MM.1S (cell line): ENCODE measurements at regions not wholly inside any gene's neighbourhood (a gene's known extent, or its start where the extent isn't known, plus 50 kb on each side); places are given as distances from the start of the nearest gene placed in this dataset.

Source experiments
- DNase-seq: peaks from one replicate; pipeline ENCODE4 v3.0.0-alpha.2; 2015
- H2AFZ ChIP-seq: fragments of 300-600 bp; sonication (generic); 2 replicates; pipeline ENCODE4 v1.6.0; 2016; ENCODE audit warnings: antibody characterized with exemption, low read length
- H3F3A ChIP-seq: fragments of 300-600 bp; sonication (generic); 2 replicates; pipeline ENCODE4 v1.6.1; 2016; ENCODE audit warnings: mild to moderate bottlenecking, antibody characterized with exemption, low read length, moderate library complexity, mixed read lengths; ENCODE audit not compliant: insufficient read depth
- H3K27ac ChIP-seq: fragments of 300-600 bp; sonication (generic); 2 replicates; pipeline ENCODE4 v1.5.1; 2016; ENCODE audit warnings: mild to moderate bottlenecking, low read length
- H3K27me3 ChIP-seq: fragments of 300-600 bp; sonication (generic); replicated peaks from 2 replicates; pipeline ENCODE4 v1.6.0; 2016; ENCODE audit warnings: low read length; ENCODE audit not compliant: insufficient read depth
- H3K36me3 ChIP-seq: fragments of 300-600 bp; sonication (generic); replicated peaks from 2 replicates; pipeline ENCODE4 v1.6.1; 2016; ENCODE audit warnings: mild to moderate bottlenecking, low read length, mixed read lengths; ENCODE audit not compliant: insufficient read depth
- H3K4me1 ChIP-seq: fragments of 300-600 bp; sonication (generic); 2 replicates; pipeline ENCODE4 v1.6.1; 2016; ENCODE audit warnings: low read length, mixed read lengths
- H3K4me2 ChIP-seq: fragments of 300-600 bp; sonication (generic); 2 replicates; pipeline ENCODE4 v1.6.0; 2016; ENCODE audit warnings: low read depth, low read length
- H3K4me3 ChIP-seq: fragments of 300-600 bp; sonication (generic); 2 replicates; pipeline ENCODE4 v1.5.1; 2016; ENCODE audit warnings: low read length, mixed read lengths
- H3K79me2 ChIP-seq: fragments of 300-600 bp; sonication (generic); 2 replicates; pipeline ENCODE4 v1.6.1; 2016; ENCODE audit warnings: mixed run types, low read length, mixed read lengths
- H3K9ac ChIP-seq: fragments of 300-600 bp; sonication (generic); 2 replicates; pipeline ENCODE4 v1.6.1; 2016; ENCODE audit warnings: low read length, mixed read lengths
- H3K9me2 ChIP-seq: fragments of 300-600 bp; sonication (generic); replicated peaks from 2 replicates; pipeline ENCODE4 v1.6.1; 2016; ENCODE audit warnings: mild to moderate bottlenecking, low read length, mixed read lengths; ENCODE audit not compliant: insufficient read depth
- H3K9me3 ChIP-seq: fragments of 300-600 bp; sonication (generic); replicated peaks from 2 replicates; pipeline ENCODE4 v1.6.1; 2016; ENCODE audit warnings: mild to moderate bottlenecking, low read length, mixed read lengths; ENCODE audit not compliant: insufficient read depth
- H4K20me1 ChIP-seq: fragments of 300-600 bp; sonication (generic); 2 replicates; pipeline ENCODE4 v1.6.1; 2016; ENCODE audit warnings: mild to moderate bottlenecking, low read length, moderate library complexity, mixed read lengths; ENCODE audit not compliant: insufficient read depth
- CTCF ChIP-seq: fragments of 300-600 bp; sonication (generic); IDR thresholded peaks from 2 replicates; pipeline ENCODE4 v1.5.1; 2016; ENCODE audit warnings: antibody characterized with exemption, low read length, mixed read lengths
- EZH2 ChIP-seq: fragments of 300-600 bp; sonication (generic); optimal IDR thresholded peaks from 2 replicates; pipeline ENCODE3; 2017; ENCODE audit warnings: low read depth, mild to moderate bottlenecking, antibody characterized with exemption, low read length, mixed read lengths
- EZH2phosphoT487 ChIP-seq: fragments of 300-600 bp; sonication (generic); IDR thresholded peaks from 2 replicates; pipeline ENCODE4 v1.6.1; 2018; ENCODE audit warnings: antibody characterized with exemption, low read length

DNA sequence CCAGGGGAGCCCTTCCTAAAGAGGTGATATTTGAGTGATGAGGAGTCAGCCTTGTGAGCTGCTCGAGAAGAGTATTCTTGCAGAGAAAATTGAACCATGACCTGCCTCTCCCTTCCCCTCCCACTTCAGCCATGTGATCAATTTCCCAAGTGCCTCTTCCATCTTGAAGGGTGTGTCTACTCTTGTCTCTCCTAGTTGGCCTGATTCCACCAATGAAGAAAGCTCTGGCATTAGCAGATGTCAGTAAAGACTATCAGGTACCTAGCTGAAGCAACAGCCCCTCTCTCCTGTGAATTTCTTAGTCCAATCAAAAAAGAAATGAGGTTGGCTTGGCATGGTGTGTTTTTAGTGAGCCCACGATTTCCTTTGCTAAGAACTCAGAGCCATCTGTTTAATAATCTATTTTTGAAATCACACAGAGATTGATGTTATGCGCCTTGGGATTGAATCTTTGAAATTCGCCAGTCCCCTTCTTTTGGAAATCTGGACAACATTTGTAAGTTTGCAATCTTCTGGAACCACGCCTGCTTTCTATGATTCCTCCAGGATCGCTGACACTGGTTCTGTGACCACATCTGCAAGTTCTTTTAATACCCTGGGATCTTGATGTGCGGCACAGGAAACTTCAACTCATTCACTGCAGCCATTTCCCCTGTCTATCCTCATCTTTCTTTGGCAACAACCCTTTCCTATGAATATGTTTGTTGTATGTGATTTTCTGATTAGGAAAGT, 404.6 kb downstream of the DMRT2 start:
- Histone ChIP-seq H3K27ac (no peak overlapping the region), H3K9me2 (no peaks in the 10 kb centered on the region), H3K9me3 (no peaks in the 10 kb centered on the region), H3K4me1 (no peaks in the 10 kb centered on the region), H3K27me3 (no peaks in the 10 kb centered on the region), H3K79me2 (no peaks in the 10 kb centered on the region), H3F3A (no peaks in the 10 kb centered on the region), H3K9ac (no peak overlapping the region), H4K20me1 (no peaks in the 10 kb centered on the region), H2AFZ (no peak overlapping the region), H3K4me2 (no peak overlapping the region), H3K4me3 (no peak overlapping the region), H3K36me3 (no peaks in the 10 kb centered on the region)
- no peak for TF ChIP-seq EZH2
- TF ChIP-seq CTCF = no peak
- TF ChIP-seq EZH2phosphoT487 = no peak
- DNase-seq = no peak

DNA sequence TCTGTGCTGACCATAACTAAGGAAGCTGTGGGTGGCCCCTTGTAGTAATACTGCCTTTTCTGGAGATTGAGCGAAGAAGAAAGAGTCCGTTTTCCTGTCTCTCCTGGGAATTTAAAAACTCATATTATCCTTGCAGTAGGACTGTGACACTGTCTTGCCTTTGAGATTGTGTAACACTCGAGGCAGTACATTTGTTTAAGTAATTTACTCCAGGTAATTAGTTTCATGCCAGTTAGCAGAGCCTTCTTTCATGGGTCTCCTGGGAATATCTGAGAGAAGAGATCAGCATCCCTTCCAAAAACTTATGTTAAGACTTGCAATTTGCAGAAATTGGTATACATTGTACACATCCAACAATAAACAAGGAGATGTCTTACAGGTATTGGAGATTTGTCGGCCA, 405.6 kb downstream of the DMRT2 start:
- Histone ChIP-seq H3K9me3 (no peaks in the 10 kb centered on the region), H3K27ac (no peak overlapping the region), H3K4me3 (no peak overlapping the region), H3K27me3 (no peaks in the 10 kb centered on the region), H4K20me1 (no peaks in the 10 kb centered on the region), H3K36me3 (no peaks in the 10 kb centered on the region), H3K4me2 (no peak overlapping the region), H3K79me2 (no peaks in the 10 kb centered on the region), H2AFZ (no peak overlapping the region), H3K9me2 (no peaks in the 10 kb centered on the region), H3K4me1 (no peaks in the 10 kb centered on the region), H3K9ac (no peak overlapping the region), H3F3A (no peaks in the 10 kb centered on the region)
- no peak for TF ChIP-seq CTCF
- TF ChIP-seq EZH2 = no peak
- TF ChIP-seq EZH2phosphoT487 = no peak
- no peak for DNase-seq

DNA sequence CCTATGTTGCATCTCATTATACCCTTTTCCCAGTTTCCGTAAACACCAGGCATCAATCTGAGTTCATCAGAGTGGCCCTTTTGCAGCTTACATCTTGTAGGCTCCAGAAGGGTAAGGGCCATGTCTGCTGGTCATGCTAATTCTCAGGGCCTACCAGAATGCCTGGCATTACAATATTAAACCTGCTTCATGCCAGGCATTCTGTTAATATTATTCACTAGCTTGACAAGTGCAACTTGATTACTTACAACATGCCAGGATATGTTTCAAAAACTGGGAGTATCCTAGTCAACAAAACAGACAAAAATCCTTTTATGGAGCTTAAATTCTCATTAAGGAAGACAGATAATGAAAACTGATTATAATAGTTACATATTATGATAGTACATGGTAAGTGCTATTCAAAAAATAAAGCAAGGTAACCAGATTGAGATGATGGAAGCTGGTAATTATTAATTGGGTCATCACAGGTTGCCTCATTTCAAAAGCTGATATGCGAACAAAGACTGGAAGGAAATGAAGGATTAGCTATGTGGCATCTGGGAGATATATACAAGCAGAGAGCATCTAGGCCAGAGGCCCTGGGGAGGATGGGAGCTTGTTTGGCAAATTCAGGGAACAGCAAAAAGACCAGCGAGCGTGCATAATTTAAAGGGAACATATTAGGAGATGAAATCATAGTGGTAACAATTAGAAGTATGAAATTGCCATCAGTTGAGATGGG, 406.3 kb downstream of the DMRT2 start:
- Histone ChIP-seq H3K9me3 (no peaks in the 10 kb centered on the region), H3K36me3 (no peaks in the 10 kb centered on the region)
- no peak for DNase-seq

More for the DNA sequence above, 406.3 kb downstream of the DMRT2 start:
- no peaks in the 10 kb centered on the region for H3K9me2 ChIP-seq
- H4K20me1 ChIP-seq = no peaks in the 10 kb centered on the region
- no peak overlapping the region for H3K4me2 ChIP-seq
- TF ChIP-seq EZH2phosphoT487 = no peak
- no peak for TF ChIP-seq EZH2
- no peak for TF ChIP-seq CTCF
- H3K27ac ChIP-seq = no peak overlapping the region
- H2AFZ ChIP-seq = no peak overlapping the region
- no peaks in the 10 kb centered on the region for H3K27me3 ChIP-seq
- no peak overlapping the region for H3K4me3 ChIP-seq
- H3K79me2 ChIP-seq = no peaks in the 10 kb centered on the region
- no peaks in the 10 kb centered on the region for H3F3A ChIP-seq
- H3K9ac ChIP-seq = no peak overlapping the region
- no peaks in the 10 kb centered on the region for H3K4me1 ChIP-seq
